Neural progenitor cell (in vitro differentiated cells): ENCODE measurements at regions not wholly inside any gene's neighbourhood (a gene's known extent, or its start where the extent isn't known, plus 50 kb on each side); places are given as distances from the start of the nearest gene placed in this dataset.

Source experiments
- DNase-seq: peaks from one replicate; pipeline ENCODE4 v3.0.0-alpha.2; 2016; ENCODE audit warnings: low spot score
- H2AFZ ChIP-seq: fragments of 200-600 bp; sonication (generic); replicated peaks from 2 replicates; pipeline ENCODE4 v1.6.1; 2016; ENCODE audit warnings: antibody characterized with exemption
- H3F3A ChIP-seq: fragments of 200-600 bp; sonication (generic); 2 replicates; pipeline ENCODE4 v1.6.1; 2016; ENCODE audit warnings: antibody characterized with exemption, low read depth
- H3K27ac ChIP-seq: fragments of 200-600 bp; sonication (generic); 2 replicates; pipeline ENCODE4 v1.5.1; 2016; ENCODE audit warnings: mild to moderate bottlenecking
- H3K27me3 ChIP-seq: fragments of 200-600 bp; sonication (generic); 2 replicates; pipeline ENCODE4 v1.6.1; 2016; ENCODE audit warnings: mild to moderate bottlenecking, moderate library complexity
- H3K36me3 ChIP-seq: fragments of 200-600 bp; sonication (generic); 2 replicates; pipeline ENCODE4 v1.5.1; 2016
- H3K4me1 ChIP-seq: fragments of 200-600 bp; sonication (generic); 2 replicates; pipeline ENCODE4 v1.6.1; 2016; ENCODE audit warnings: mixed run types
- H3K4me2 ChIP-seq: fragments of 200-600 bp; sonication (generic); 2 replicates; pipeline ENCODE4 v1.6.1; 2016
- H3K4me3 ChIP-seq: fragments of 200-600 bp; sonication (generic); 2 replicates; pipeline ENCODE4 v1.5.1; 2016
- H3K79me2 ChIP-seq: fragments of 200-600 bp; sonication (generic); 2 replicates; pipeline ENCODE4 v1.6.1; 2016; ENCODE audit warnings: low read depth
- H3K9ac ChIP-seq: fragments of 200-600 bp; sonication (generic); 2 replicates; pipeline ENCODE4 v1.6.1; 2016
- H3K9me3 ChIP-seq: fragments of 200-600 bp; sonication (generic); 2 replicates; pipeline ENCODE4 v1.5.1; 2016; ENCODE audit warnings: low read depth
- H4K20me1 ChIP-seq: fragments of 200-600 bp; sonication (generic); 2 replicates; pipeline ENCODE4 v1.6.1; 2016; ENCODE audit warnings: low read depth
- H3K27ac Mint-ChIP-seq: 3 replicates; pipeline ENCODE4 v1.8.0; 2021; ENCODE audit warnings: mixed read lengths
- H3K27me3 Mint-ChIP-seq: 2 replicates; pipeline ENCODE4 v1.8.0; 2022; ENCODE audit warnings: low read depth, mild to moderate bottlenecking, inconsistent platforms, moderate library complexity, mixed read lengths; ENCODE audit not compliant: insufficient read depth
- H3K36me3 Mint-ChIP-seq: 3 replicates; pipeline ENCODE4 v1.8.0; 2021; ENCODE audit warnings: mixed read lengths
- H3K4me1 Mint-ChIP-seq: 3 replicates; pipeline ENCODE4 v1.8.0; 2021; ENCODE audit warnings: mixed read lengths
- H3K4me3 Mint-ChIP-seq: 3 replicates; pipeline ENCODE4 v1.8.0; 2021; ENCODE audit warnings: mild to moderate bottlenecking, moderate library complexity, mixed read lengths
- H3K9me3 Mint-ChIP-seq: 3 replicates; pipeline ENCODE4 v1.8.0; 2020; ENCODE audit warnings: mixed read lengths
- EZH2 ChIP-seq: fragments of 200-600 bp; sonication (generic); IDR thresholded peaks from 2 replicates; pipeline ENCODE4 v1.6.1; 2017; ENCODE audit warnings: antibody characterized with exemption, mild to moderate bottlenecking, moderate library complexity
- EZH2phosphoT487 ChIP-seq: fragments of 200-600 bp; sonication (generic); IDR thresholded peaks from 2 replicates; pipeline ENCODE4 v1.6.1; 2017; ENCODE audit warnings: antibody characterized with exemption
- TF ChIP-seq, protein P1 (sequence below): fragments of 200-600 bp; sonication (generic); IDR thresholded peaks from 2 replicates; pipeline ENCODE4 v1.5.1; 2017; ENCODE audit warnings: antibody characterized with exemption, mild to moderate bottlenecking

DNA sequence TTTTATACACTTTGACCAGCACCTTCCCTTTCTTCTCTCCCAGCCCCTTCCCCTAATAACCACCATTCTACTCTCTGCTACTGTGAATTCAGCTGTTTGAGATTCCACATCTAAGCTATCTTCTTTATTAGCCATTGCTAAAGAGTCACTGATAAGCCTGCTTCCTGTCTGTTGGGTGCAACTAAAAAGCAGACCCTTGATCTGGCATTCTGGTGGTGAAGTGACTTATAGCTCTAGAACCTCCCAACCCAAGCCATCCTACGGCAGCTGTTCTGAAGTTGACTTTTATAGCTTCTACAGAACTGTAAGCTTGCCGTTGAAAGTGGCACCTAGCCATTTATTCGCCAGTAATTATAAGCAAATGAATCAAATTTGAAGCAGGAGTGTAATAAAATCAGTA, 105.6 kb downstream of the AHR start:
- Histone ChIP-seq H3K27me3 (no peaks in the 10 kb centered on the region), H3K27ac (no peak overlapping the region), H3K9ac (no peak overlapping the region), H3K9me3 (no peaks in the 10 kb centered on the region), H3K4me2 (no peak overlapping the region), H3K79me2 (no peaks in the 10 kb centered on the region), H3K4me3 (no peak overlapping the region), H3F3A (no peaks in the 10 kb centered on the region), H2AFZ (no peak overlapping the region), H3K36me3 (no peaks in the 10 kb centered on the region), H3K4me1 (no peaks in the 10 kb centered on the region), H4K20me1 (no peaks in the 10 kb centered on the region)
- no peaks in the 10 kb centered on the region for H3K4me1 Mint-ChIP-seq
- TF ChIP-seq, protein P1, sequence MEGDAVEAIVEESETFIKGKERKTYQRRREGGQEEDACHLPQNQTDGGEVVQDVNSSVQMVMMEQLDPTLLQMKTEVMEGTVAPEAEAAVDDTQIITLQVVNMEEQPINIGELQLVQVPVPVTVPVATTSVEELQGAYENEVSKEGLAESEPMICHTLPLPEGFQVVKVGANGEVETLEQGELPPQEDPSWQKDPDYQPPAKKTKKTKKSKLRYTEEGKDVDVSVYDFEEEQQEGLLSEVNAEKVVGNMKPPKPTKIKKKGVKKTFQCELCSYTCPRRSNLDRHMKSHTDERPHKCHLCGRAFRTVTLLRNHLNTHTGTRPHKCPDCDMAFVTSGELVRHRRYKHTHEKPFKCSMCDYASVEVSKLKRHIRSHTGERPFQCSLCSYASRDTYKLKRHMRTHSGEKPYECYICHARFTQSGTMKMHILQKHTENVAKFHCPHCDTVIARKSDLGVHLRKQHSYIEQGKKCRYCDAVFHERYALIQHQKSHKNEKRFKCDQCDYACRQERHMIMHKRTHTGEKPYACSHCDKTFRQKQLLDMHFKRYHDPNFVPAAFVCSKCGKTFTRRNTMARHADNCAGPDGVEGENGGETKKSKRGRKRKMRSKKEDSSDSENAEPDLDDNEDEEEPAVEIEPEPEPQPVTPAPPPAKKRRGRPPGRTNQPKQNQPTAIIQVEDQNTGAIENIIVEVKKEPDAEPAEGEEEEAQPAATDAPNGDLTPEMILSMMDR = no peak
- TF ChIP-seq EZH2 = no peak
- TF ChIP-seq EZH2phosphoT487 = no peak
- H3K9me3 Mint-ChIP-seq = no peaks in the 10 kb centered on the region
- no peaks in the 10 kb centered on the region for H3K36me3 Mint-ChIP-seq
- H3K4me3 Mint-ChIP-seq = no peak overlapping the region
- H3K27me3 Mint-ChIP-seq = no peaks in the 10 kb centered on the region
- DNase-seq = no peak
- H3K27ac Mint-ChIP-seq = no peak overlapping the region

DNA sequence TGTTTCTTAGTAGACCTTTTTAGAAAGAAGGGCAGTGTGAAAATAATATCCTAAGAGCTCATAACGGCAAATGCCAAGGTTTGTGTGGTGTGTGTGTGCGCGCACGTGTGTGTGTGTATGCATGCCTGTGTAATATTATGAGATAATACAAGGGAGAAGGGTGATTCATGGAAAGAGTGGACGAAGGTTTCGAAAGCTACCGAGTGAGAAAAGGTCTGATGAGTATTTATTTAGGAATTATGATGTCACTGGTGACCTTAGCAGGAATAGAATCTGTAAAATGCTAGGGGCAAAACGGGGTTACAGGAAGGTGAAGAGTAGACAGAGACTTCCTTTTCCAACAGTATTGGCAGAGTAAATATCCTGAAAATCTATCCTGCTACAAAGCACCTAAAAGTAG, 107.3 kb downstream of the AHR start:
- Histone ChIP-seq H2AFZ (no peak overlapping the region), H3K9ac (no peak overlapping the region), H3F3A (no peaks in the 10 kb centered on the region), H3K4me3 (no peak overlapping the region), H3K9me3 (no peaks in the 10 kb centered on the region), H3K27ac (no peak overlapping the region), H4K20me1 (no peaks in the 10 kb centered on the region), H3K79me2 (no peaks in the 10 kb centered on the region), H3K4me1 (no peaks in the 10 kb centered on the region), H3K36me3 (no peaks in the 10 kb centered on the region), H3K27me3 (no peaks in the 10 kb centered on the region), H3K4me2 (no peak overlapping the region)
- H3K36me3 Mint-ChIP-seq = no peaks in the 10 kb centered on the region
- H3K27me3 Mint-ChIP-seq = no peaks in the 10 kb centered on the region
- no peak for DNase-seq
- no peak overlapping the region for H3K4me3 Mint-ChIP-seq
- no peak for TF ChIP-seq EZH2phosphoT487
- no peak for TF ChIP-seq EZH2
- TF ChIP-seq, protein P1 = no peak
- no peaks in the 10 kb centered on the region for H3K4me1 Mint-ChIP-seq
- H3K9me3 Mint-ChIP-seq = no peaks in the 10 kb centered on the region
- H3K27ac Mint-ChIP-seq = no peak overlapping the region

DNA sequence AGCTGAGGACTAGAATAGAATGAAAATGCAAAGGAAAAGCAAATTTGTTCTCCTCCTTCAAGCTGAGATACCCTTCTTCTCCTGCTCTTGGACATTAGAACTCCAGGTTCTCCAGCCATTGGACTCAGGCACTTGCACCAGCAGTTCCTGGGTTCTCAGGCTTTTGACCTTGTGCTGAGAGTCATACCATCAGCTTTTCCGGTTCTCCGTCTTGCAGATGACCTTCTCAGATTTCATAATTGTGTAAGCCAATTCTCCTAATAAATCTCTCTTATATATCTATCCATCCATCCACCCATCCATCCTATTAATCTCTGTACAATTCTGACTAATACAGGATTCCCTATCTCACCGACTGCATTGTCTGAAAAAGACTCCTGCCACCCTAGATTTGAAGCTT, 108.3 kb downstream of the AHR start:
- Mint-ChIP-seq H3K4me3 (no peak overlapping the region), H3K27me3 (no peaks in the 10 kb centered on the region), H3K36me3 (no peaks in the 10 kb centered on the region), H3K9me3 (no peaks in the 10 kb centered on the region), H3K27ac (no peak overlapping the region), H3K4me1 (no peaks in the 10 kb centered on the region)
- no peaks in the 10 kb centered on the region for H3K4me1 ChIP-seq
- no peak overlapping the region for H3K4me2 ChIP-seq
- H3K36me3 ChIP-seq = no peaks in the 10 kb centered on the region
- no peaks in the 10 kb centered on the region for H3K79me2 ChIP-seq
- no peak for DNase-seq
- H3K9me3 ChIP-seq = no peaks in the 10 kb centered on the region
- TF ChIP-seq, protein P1 = no peak
- TF ChIP-seq EZH2phosphoT487 (no peak), EZH2 (no peak)
- H3K4me3 ChIP-seq = no peak overlapping the region
- no peaks in the 10 kb centered on the region for H4K20me1 ChIP-seq
- H3F3A ChIP-seq = no peaks in the 10 kb centered on the region
- no peak overlapping the region for H3K27ac ChIP-seq
- no peak overlapping the region for H2AFZ ChIP-seq
- no peak overlapping the region for H3K9ac ChIP-seq
- no peaks in the 10 kb centered on the region for H3K27me3 ChIP-seq

DNA sequence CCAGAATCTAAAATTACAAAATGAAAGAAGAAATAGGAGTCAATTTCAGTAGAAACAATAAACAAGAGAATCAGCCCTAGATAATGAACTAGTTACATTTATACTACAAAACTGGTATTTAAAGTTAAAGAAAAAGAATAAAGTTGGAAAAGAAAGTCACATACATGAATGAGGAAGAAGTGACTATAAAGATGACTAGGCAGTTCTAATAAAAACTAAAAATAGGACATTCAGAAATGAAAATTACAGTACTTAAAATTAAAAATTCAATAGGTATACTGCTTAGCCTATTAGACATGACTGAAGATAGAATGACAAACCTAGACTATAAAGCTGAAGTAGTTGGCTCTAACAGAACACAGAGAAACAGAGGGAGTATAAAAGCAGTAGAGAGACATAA, 108.8 kb downstream of the AHR start:
- Mint-ChIP-seq H3K4me1 (no peaks in the 10 kb centered on the region), H3K4me3 (no peak overlapping the region), H3K27me3 (no peaks in the 10 kb centered on the region), H3K27ac (no peak overlapping the region), H3K9me3 (no peaks in the 10 kb centered on the region), H3K36me3 (no peaks in the 10 kb centered on the region)
- Histone ChIP-seq H3K4me1 (no peaks in the 10 kb centered on the region), H3K4me3 (no peak overlapping the region), H3K27me3 (no peaks in the 10 kb centered on the region), H3F3A (no peaks in the 10 kb centered on the region), H3K9ac (no peak overlapping the region), H3K27ac (no peak overlapping the region), H2AFZ (no peak overlapping the region), H3K36me3 (no peaks in the 10 kb centered on the region), H3K9me3 (no peaks in the 10 kb centered on the region), H3K4me2 (no peak overlapping the region), H4K20me1 (no peaks in the 10 kb centered on the region), H3K79me2 (no peaks in the 10 kb centered on the region)
- no peak for TF ChIP-seq EZH2phosphoT487
- TF ChIP-seq, protein P1 = no peak
- TF ChIP-seq EZH2 = no peak
- no peak for DNase-seq
